ENCODE measurements at regions not wholly inside any gene's neighbourhood (a gene's known extent, or its start where the extent isn't known, plus 50 kb on each side); places are given as distances from the start of the nearest gene placed in this dataset.

DNA sequence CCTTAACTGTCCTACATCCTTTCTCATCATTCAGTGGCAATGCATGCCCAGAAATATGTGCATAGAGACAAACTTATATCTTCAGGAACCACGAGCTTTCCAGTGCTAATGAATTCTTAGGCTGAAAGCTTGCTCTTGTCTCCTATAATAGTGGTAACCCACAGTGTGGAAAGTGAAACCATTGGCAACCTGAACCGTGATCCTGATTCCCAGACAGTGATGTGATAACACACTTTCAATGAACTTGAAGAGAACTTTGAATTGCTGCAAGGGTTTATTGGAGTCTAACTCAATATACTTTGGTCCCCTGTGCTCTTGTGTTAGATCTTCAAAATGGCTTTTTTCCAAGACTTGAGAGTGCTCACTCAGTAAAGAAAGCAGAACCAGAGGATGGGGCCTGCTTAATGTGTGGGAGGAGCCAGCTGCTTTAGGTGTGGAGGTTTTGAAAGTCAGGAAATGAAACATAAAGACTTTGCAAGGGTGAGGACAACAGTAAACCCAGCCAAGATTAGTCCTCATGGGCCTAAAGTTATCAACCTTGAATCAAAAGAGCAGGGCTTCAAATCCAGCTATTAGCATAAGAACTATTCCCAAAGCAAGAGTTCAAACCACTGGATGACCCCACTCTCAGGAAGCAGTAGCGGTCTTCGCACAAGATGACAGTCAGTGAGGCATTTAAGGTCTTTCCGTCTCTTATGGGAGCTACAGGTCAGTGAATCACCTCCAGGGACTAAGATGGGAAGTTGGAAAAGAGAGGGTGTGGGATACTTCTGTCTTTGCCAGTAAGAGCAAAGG lies 332.4 kb upstream of the NRP1 start (continued):
- TF ChIP-seq CHD7 (IDR thresholded peaks at IDR 0.05; ENCODE audit: insufficient replicate concordance, low read length) = no peak
- no peak for TF ChIP-seq POLR2AphosphoS5 (IDR thresholded peaks at IDR 0.05; ENCODE audit: low read depth, low read length)
- no peak for TF ChIP-seq RXRA (IDR thresholded peaks at IDR 0.05; ENCODE audit: insufficient read depth, low read depth, low read length)
- TF ChIP-seq EGR1 (IDR thresholded peaks at IDR 0.05; ENCODE audit: borderline replicate concordance, low read depth, low read length) = no peak
- no peak for TF ChIP-seq KDM1A (IDR thresholded peaks at IDR 0.05; ENCODE audit: borderline replicate concordance, low read length)

All from H1 (cell line).